ENCODE measurements at regions not wholly inside any gene's neighbourhood (a gene's known extent, or its start where the extent isn't known, plus 50 kb on each side); places are given as distances from the start of the nearest gene placed in this dataset.

- no peak for TF ChIP-seq CTCF (IDR thresholded peaks at IDR 0.05)
- TF ChIP-seq POLR2AphosphoS5 (IDR thresholded peaks at IDR 0.05), result no peak
- no peak for TF ChIP-seq POLR2A (IDR thresholded peaks at IDR 0.05)
These were observed 67.8 kb upstream of the TBX5 start for GRCh38 chr12:114473717-114474116.
